Fibroblast of villous mesenchyme (primary cell): ENCODE measurements at regions not wholly inside any gene's neighbourhood (a gene's known extent, or its start where the extent isn't known, plus 50 kb on each side); places are given as distances from the start of the nearest gene placed in this dataset.

Experiments
- DNase-seq: peaks from one replicate; pipeline ENCODE4 v3.0.0-alpha.2; 2010; ENCODE audit warnings: low read depth
- H3K4me3 ChIP-seq: 2 replicates; pipeline ENCODE4 v1.5.1; 2011; ENCODE audit warnings: low read depth, mild to moderate bottlenecking, low read length
- TF ChIP-seq, protein P1 (sequence below): IDR thresholded peaks from 2 replicates; pipeline ENCODE4 v1.5.1; 2012; ENCODE audit warnings: low read depth, mild to moderate bottlenecking, low read length; ENCODE audit not compliant: insufficient read depth

DNA sequence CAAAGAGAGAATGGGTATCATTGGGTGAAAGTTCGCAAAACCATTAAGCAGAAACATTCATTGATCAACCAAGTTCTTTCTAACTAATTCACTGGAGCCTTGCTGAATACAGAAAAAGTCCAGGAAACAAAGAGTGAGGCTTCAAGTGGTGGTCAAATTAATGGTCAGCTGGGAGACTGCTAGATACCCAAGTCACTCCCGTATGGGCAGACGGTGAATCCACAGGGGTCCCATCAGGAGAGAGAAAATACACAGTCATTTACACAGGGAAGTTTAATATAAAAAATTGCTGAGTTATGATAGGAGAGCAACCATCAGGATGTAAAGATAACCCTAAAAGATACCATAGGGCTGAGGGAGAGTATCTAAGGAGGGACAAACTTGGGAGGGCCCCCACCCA, 198.7 kb upstream of the DTNBP1 start:
- no peak for DNase-seq
- H3K4me3 ChIP-seq: no peak overlapping the region
- TF ChIP-seq, protein P1, sequence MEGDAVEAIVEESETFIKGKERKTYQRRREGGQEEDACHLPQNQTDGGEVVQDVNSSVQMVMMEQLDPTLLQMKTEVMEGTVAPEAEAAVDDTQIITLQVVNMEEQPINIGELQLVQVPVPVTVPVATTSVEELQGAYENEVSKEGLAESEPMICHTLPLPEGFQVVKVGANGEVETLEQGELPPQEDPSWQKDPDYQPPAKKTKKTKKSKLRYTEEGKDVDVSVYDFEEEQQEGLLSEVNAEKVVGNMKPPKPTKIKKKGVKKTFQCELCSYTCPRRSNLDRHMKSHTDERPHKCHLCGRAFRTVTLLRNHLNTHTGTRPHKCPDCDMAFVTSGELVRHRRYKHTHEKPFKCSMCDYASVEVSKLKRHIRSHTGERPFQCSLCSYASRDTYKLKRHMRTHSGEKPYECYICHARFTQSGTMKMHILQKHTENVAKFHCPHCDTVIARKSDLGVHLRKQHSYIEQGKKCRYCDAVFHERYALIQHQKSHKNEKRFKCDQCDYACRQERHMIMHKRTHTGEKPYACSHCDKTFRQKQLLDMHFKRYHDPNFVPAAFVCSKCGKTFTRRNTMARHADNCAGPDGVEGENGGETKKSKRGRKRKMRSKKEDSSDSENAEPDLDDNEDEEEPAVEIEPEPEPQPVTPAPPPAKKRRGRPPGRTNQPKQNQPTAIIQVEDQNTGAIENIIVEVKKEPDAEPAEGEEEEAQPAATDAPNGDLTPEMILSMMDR: no peak

DNA sequence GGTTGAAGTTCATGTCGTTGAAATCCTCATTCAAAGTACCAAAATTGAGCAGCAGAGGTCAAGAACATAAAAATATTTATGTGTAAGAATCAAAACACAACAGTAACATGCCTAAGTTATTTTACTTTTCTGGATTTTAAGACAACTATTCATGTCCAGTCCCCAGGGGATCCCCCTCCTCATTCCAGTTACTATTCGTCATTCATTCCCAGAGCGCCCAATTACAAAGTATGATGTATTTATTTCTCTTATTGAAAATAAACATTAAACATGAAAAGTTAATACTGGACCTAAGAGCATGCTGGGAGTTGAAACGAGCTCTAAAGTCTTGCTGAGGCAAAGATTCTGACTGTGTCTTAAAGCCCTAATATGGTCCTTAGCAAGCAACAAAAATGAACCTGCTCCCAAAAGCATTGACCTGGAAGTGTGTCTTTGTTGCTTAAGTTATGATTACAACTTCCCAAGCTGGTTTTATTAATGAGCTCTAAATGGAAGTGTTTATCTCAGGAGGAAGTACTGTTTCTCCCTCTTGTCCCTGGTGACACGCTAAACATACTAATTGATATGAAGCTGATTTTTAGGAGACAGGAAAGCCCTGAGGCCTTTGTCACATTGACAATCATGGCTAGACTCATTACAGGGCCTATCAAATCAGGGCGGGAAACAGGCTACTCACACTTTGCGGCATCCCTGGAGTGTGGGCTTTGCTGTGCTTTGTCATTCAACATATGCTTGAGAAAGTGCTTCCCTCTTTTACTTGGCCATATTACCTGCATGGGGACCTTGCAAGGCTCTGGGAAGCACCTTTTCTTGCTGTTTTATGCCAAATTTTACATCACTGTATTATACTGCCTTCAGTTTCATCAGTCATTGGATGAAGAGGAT, 192.2 kb upstream of the DTNBP1 start:
- DNase-seq: peak; percentile 70
- no peak overlapping the region for H3K4me3 ChIP-seq
- TF ChIP-seq, protein P1: no peak

DNA sequence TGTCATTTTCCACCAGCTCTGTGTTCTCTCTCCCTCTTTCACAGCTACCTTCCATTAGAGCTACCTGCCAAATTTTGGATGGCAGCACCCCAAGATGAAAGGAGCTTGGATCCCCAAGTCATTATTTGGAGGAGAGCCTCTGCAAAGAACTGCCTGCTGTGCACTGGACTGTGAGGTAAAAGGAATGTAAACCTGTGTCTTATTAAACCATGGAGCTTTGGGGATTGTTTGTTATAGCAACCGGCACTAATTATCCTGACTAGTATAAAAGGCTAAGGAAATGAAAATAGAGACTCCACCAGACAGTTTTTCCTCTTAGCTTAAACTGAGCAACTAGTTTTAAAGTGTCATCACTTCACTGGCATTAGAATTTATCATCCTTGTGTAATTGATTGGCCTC, 191.6 kb upstream of the DTNBP1 start:
- DNase-seq: no peak
- no peak overlapping the region for H3K4me3 ChIP-seq
- TF ChIP-seq, protein P1: no peak

DNA sequence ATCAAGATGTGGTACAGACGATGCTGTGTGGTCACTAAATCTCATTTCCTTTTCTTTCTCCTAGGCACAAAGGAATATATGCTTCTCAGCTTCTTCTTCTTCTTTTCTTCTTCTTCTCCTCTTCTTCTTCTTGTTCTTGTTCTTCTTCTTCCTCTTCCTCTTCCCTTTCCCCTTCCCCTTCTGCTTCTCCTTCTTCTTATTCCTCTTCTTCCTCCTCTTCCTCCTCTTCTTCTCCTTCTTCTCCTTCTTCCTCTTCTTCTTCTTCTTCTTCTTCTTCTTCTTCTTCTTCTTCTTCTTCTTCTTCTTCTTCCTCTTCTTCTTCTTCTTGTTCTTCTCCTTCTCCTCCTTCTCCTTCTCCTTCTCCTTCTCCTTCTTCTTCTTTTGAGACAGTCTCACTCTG, 190.4 kb upstream of the DTNBP1 start:
- no peak overlapping the region for H3K4me3 ChIP-seq
- TF ChIP-seq, protein P1: no peak
- DNase-seq: no peak

DNA sequence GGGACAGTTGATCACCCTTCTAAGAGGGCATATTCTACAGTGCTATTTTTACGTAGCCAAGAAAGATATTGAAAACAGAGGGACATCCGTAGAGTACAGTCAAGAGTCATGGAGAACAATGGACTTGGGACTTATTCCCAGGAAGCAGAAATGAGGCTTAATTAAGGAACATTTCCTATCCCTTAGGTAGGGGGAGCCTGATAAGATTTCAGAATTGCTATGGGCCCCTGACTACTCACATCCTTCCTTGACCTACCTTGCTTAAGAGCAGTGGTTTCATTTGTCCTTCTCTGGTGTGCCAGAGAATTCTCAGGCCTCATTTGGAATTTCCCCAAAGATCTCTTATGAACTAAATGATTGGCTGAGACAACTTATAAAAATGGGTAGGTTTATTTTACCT, 189.5 kb upstream of the DTNBP1 start:
- no peak overlapping the region for H3K4me3 ChIP-seq
- TF ChIP-seq, protein P1: no peak
- no peak for DNase-seq

DNA sequence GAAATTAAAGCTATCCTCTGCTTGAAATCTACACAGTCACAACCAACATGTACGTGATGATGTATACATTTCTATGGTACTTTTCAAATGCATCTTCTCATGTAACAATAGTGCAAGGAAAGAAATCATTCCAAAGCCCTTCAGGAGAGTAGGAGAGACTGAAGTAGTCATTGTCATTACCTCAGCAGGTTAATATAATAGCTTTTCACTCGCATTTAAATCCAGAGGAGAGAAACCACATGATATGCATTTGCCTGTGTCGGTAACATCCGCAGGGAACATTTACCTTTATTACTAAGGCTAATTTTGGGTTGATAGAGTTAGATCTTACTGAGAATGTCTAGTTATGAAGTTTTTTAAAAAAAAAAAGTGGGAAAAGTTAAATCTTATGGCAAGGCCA, 186.6 kb upstream of the DTNBP1 start:
- TF ChIP-seq, protein P1: no peak
- no peak for DNase-seq
- no peak overlapping the region for H3K4me3 ChIP-seq
